Glomerular visceral epithelial cell (primary cell): ENCODE measurements at regions not wholly inside any gene's neighbourhood (a gene's known extent, or its start where the extent isn't known, plus 50 kb on each side); places are given as distances from the start of the nearest gene placed in this dataset.

ENCODE experiments used
- DNase-seq: peaks from one replicate; pipeline ENCODE4 v3.0.0-alpha.2; 2016; ENCODE audit errors: extremely low spot score

DNA sequence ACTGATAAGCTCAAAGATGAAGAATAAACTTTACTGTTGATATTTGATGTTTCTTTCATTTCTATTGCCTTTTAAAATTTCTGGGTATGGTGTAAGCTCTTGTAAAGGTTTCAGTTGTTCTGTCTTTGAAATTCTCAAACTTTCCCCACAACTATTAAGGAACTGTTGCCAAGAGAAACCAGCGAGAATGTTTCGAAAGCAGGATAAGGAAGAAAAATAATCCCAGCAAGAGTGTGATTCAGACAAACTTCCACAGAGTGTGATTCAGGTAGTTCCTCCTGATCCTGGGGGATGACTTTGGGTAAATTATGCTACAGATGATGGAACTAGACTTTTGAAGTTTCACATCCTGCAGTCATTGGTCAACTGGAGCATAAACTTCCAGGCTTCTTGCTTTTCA, 632.0 kb downstream of the NSUN3 start:
- no peak for DNase-seq

DNA sequence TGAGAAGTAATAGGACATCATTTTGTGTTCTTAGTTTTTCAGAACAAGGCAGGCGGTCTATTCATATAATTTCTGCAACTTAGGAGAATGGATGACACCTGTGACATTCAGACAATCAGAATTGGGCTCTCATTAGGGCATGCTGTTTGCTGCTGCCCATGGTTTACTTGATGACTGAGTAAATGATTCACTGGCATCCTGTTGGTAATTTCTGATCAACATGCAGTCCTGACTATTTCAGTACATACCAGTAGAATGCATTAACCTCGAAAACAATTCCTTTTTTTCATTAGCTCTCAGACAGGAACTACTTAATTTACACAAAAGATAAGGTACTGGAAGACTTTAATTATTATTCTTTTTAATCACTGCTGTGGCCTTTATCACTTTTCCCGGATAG, 641.6 kb downstream of the NSUN3 start:
- no peak for DNase-seq

GRCh38 chr3:94709249-94709902, 646.5 kb downstream of the NSUN3 start:
- no peak for DNase-seq

DNA sequence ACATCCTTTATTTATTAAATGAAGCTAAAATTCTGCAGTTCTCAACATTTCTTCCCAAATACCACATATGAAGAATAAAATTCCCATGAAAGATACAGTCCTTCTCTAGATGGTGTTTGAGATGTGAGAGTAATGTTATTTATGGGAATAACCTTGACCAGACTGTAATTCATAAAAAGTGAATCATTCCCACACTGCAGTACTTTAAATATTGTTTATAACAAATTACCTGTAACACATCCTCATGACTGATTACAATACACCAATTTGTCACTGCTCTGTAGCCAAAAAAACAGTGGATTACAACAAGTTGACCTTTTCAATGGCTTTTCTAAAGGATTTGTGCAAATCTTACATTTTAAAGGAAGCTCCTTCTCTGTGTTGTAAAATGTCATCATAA, 651.3 kb downstream of the NSUN3 start:
- DNase-seq: no peak

GRCh38 chr3:94716326-94717018, 653.6 kb downstream of the NSUN3 start:
- no peak for DNase-seq

- DNase-seq: no peak
These were observed 671.3 kb downstream of the NSUN3 start for GRCh38 chr3:94734206-94734605.

- no peak for DNase-seq
These were observed 672.5 kb downstream of the NSUN3 start for GRCh38 chr3:94735354-94735753.

DNA sequence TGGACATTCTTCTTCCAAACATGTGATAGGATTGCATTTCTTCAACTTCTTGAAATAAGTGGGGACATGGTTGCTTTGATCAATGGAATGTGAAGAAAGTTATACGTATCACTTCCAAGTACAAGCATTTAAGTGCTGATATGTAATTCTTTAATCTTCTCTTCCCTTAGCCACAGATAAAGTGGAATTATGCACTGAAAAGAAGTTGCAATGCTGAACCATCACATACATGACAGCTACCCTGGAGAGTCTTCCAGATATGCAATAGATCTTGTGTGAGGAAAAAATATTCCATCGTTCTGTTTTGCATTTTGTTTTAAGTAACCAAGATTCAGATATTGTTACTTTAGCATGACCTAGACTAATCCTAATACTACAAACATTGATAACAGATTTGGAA, 674.3 kb downstream of the NSUN3 start:
- no peak for DNase-seq

DNA sequence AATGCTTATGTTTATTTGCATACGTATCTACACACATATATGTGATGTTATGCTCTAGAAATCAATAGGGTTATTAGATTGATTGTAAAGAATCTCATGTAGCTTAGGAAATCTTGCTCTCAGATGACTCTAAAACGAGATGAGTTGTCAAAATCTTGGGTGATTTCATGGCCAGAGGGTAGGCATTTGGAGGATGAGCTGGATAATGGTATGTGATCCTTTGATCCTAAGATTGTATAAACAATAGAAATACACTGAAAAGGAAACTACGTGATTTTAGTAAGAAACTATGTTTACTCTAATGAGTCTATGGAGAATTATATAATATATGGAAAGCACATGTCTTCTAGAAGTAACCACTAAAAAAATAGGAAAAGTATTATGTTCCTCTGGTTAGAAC, 676.6 kb downstream of the NSUN3 start:
- DNase-seq: no peak

DNA sequence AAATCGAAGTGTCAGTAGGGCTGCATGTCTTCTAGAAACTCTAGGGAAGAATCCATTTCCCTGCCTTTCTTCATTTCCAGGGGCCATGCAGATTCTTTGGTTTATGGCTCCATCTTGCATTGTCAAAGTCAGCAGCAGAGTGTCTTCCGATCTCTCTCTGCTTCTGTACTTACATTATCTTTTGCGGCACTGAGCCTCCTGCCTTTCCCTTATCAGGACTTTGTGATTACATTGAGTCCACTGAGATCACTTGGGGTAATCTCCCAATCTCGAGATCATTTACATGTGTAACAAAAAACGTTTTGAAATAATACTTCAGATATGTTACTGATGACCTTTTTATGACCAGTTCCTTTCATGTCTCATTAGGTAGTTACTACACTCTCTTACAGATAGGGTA, 695.9 kb downstream of the NSUN3 start:
- no peak for DNase-seq

GRCh38 chr3:94772402-94772801, 709.5 kb downstream of the NSUN3 start:
- DNase-seq: no peak

GRCh38 chr3:94775746-94776145, 712.9 kb downstream of the NSUN3 start:
- DNase-seq: no peak

GRCh38 chr3:94776401-94776915, 713.6 kb downstream of the NSUN3 start:
- no peak for DNase-seq

- DNase-seq: no peak
These were observed 715.4 kb downstream of the NSUN3 start for GRCh38 chr3:94778289-94778688.

DNA sequence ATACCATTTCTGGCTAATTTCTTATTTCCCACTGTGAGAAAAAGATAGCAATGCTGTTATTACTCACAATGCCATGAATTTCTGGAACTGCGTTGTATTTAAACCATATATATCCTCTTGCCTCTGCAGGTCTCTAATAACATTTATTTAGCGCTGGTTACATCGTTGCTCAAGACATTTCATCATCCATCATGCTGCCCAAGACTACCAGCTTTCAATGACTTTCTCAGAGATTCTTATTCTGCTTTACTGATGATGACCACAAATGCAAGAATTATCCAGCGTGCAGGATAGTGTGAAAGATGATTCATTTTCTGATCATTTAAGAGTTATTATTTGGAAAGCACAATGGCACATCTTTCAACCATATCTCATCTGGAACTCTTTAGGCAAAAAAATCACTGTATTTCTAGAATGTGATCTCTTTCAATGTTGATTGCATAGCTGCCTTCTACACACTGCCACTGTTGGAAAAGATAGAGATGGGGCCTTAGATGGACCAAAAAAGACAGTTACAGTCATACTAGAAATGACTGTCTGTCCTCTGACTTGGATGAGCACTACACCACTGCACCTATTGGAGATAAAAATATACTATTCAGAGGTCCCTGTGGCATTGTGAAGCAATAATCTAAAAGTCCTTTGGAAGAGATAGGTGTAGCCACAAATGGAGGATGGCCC, 716.1 kb downstream of the NSUN3 start:
- no peak for DNase-seq

GRCh38 chr3:94779699-94780098, 716.8 kb downstream of the NSUN3 start:
- no peak for DNase-seq

DNA sequence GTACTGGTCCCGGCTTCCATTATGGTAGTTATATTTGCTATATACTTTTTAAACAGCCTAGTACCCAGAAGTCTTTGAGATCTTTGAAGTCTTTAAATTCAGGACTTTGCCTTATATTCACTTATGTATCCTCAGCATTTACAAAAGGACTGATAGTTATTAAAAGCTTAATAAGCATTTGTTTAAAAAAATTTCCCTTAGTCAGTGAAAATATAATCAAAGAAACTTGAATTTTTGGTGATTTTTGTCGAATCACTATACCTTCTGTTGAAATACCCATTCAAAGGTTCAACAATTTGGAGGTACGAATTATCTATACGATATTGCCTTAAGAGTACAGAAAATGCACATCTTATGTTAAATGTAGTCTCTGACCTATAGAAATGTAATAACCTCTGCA, 721.4 kb downstream of the NSUN3 start:
- DNase-seq: no peak

DNA sequence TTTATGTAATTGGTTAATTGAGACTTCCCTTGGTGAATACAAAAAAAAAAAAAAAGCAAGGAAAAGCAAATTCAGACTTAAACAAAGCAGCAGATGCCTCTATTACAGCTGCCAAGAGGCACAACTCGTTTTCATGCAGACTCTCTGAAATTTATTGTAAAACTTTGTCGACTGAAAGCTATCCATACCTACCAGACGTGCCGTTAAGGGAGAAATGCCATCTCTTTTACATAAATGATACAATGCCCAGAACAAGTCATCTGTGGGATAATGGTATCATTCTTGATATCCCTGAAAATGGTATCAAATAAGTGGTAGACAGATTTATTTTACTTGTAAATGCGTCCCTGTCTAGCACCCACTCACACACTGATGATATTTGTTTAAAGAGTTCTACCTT, 724.2 kb downstream of the NSUN3 start:
- no peak for DNase-seq

DNA sequence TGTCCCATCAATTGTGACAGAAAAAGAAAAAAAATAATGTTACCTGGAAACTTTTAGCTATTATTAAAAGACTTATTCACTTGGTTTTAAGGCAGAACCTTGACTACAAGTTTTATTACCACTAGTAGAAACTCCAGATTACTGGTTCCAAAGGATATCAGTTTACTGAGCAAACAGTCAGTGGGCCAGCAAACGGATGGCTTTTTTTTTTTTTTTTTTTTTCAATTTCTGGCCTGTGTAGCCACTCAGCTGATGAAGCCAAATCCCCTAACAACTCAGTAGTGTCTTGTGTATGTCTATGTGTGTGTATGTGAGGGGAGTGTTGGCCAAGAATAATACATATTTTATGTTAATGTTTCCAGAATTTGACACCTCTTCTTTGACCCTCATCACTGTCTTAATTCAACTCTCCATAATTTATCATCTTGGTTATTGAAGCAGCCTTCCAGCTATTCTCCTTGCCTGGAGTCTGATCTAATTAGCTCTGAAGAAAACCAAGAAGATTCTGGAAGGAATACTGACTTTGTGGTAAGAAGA, 724.9 kb downstream of the NSUN3 start:
- DNase-seq: no peak

GRCh38 chr3:94794563-94794962, 731.7 kb downstream of the NSUN3 start:
- no peak for DNase-seq

GRCh38 chr3:94799420-94800060, 736.7 kb downstream of the NSUN3 start:
- DNase-seq: no peak

DNA sequence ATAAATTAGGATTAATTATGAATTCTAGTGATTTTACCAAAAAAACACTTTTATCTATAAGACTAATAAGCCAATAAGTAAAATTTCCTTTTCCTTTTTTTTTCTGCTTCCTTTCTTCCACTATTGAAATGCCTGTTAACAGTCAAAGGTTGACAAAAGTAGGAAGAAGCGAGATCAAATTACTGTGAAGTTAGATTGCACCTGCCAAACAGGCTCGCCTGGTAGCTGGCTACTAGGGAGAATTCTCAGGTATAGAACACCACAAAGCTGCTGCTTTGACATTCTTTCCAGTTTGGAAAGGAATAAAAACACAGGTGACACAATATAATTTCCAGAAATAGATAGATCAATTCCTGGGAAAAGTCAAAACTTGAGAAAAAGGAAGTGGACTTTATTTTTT, 749.0 kb downstream of the NSUN3 start:
- no peak for DNase-seq
